ENCODE measurements at regions not wholly inside any gene's neighbourhood (a gene's known extent, or its start where the extent isn't known, plus 50 kb on each side); places are given as distances from the start of the nearest gene placed in this dataset.

- H3K27me3 ChIP-seq (ENCODE audit: control insufficient read depth in 1 of 2, insufficient read depth in 2 of 2, low read length in 2 of 2), result peaks cover 0 to 2% of the 10 kb centered on the region in 2 donors
- H3K4me1 ChIP-seq (ENCODE audit: control insufficient read depth in 1 of 2, insufficient read depth in 2 of 2, low read length in 2 of 2), result peaks cover 2 to 5% of the 10 kb centered on the region in 2 donors
- H3K27ac ChIP-seq (ENCODE audit: low read depth, low read length), result no peak overlapping the region
- no peak overlapping the region for H3K9ac ChIP-seq (ENCODE audit: low read depth in 1 of 2, low read length in 2 of 2)
- H3K36me3 ChIP-seq (ENCODE audit: control insufficient read depth in 1 of 2, insufficient read depth in 2 of 2, low read length in 2 of 2), result peaks cover 0 to 2% of the 10 kb centered on the region in 2 donors
- H3K9me3 ChIP-seq (ENCODE audit: control insufficient read depth in 1 of 2, low read length in 2 of 2), result peaks cover 0 to 3% of the 10 kb centered on the region in 2 donors
- no peak overlapping the region for H3K4me3 ChIP-seq (ENCODE audit: low read depth in 1 of 2, low read length in 2 of 2)
Measured at GRCh38 chr16:89027281-89027680, 50.3 kb upstream of the CBFA2T3 start.

- H3K4me3 ChIP-seq (ENCODE audit: low read depth in 1 of 2, low read length in 2 of 2), result peak overlapping the region; percentile 29 to 45
- H3K9ac ChIP-seq (ENCODE audit: low read depth in 1 of 2, low read length in 2 of 2), result no peak overlapping the region
- H3K4me1 ChIP-seq (ENCODE audit: control insufficient read depth in 1 of 2, insufficient read depth in 2 of 2, low read length in 2 of 2), result peaks cover 6 to 8% of the 10 kb centered on the region in 2 donors
- H3K9me3 ChIP-seq (ENCODE audit: control insufficient read depth in 1 of 2, low read length in 2 of 2), result no peaks in the 10 kb centered on the region
- H3K27ac ChIP-seq (ENCODE audit: low read depth, low read length), result no peak overlapping the region
- no peaks in the 10 kb centered on the region for H3K36me3 ChIP-seq (ENCODE audit: control insufficient read depth in 1 of 2, insufficient read depth in 2 of 2, low read length in 2 of 2)
- H3K27me3 ChIP-seq (ENCODE audit: control insufficient read depth in 1 of 2, insufficient read depth in 2 of 2, low read length in 2 of 2), result peaks cover 0 to 7% of the 10 kb centered on the region in 2 donors
Measured at GRCh38 chr16:89031715-89032659, 55.0 kb upstream of the CBFA2T3 start.

DNA sequence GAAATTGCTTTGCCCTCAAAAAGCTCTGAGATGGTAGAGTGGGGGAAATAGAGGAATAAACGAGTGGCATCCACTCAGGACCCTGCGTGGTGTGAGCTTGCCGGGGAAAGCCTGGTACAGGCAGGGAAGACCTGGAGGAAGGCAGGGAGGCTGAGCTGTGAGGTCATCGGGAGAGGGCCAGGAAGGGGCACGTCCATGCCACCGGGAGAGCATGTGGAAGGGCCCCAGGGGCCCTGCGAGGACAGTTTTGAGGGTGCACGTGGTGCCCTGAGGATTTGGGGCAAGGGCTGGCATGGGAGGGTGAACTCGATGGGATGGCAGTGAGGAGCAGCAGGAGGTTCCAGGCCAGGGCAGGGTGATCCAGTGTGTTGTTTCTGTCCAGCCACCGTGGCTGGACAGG is 56.3 kb upstream of the CBFA2T3 start:
- Histone ChIP-seq H3K27ac (ENCODE audit: low read depth, low read length) (no peak overlapping the region), H3K4me3 (ENCODE audit: low read depth in 1 of 2, low read length in 2 of 2) (no peak overlapping the region), H3K9ac (ENCODE audit: low read depth in 1 of 2, low read length in 2 of 2) (no peak overlapping the region), H3K4me1 (ENCODE audit: control insufficient read depth in 1 of 2, insufficient read depth in 2 of 2, low read length in 2 of 2) (peaks cover 6 to 8% of the 10 kb centered on the region in 2 donors), H3K36me3 (ENCODE audit: control insufficient read depth in 1 of 2, insufficient read depth in 2 of 2, low read length in 2 of 2) (no peaks in the 10 kb centered on the region), H3K9me3 (ENCODE audit: control insufficient read depth in 1 of 2, low read length in 2 of 2) (no peaks in the 10 kb centered on the region), H3K27me3 (ENCODE audit: control insufficient read depth in 1 of 2, insufficient read depth in 2 of 2, low read length in 2 of 2) (peaks cover 0 to 11% of the 10 kb centered on the region in 2 donors)

DNA sequence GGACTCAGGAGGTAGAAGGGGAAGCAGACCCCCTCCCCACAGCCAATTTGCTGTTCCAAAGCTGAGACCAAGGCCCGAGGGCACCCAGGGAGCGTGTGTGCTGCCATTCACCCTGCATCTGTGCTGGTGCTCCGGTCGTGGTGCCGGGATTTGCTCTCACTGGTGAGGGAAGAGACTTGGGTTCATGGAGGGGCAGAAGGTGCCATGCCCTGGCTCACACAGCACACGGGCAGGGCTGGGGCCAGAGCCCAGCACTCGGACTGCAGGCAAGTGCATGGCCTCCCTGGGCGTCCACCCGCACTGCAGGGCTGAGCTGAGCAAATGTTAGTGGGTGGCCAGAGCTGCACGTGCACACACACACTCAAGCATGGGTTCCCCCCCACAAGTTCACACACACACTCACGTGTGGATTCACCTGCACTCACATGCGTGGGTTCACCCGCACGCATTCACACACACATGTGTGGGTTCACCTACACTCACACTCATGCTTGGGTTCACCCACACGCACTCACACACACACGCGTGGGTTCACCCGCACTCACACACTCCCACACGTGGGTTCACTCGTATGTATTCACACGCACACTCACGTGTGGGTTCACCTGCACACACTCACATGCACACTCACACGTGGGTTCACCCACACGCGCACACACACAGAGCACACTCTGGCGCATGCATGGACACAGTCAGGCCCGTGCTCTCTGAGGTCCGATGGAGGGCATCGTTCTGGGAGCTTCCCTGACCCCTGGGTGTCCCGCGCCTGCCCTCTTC is 57.0 kb upstream of the CBFA2T3 start:
- no peak overlapping the region for H3K9ac ChIP-seq (ENCODE audit: low read depth in 1 of 2, low read length in 2 of 2)
- H3K4me1 ChIP-seq (ENCODE audit: control insufficient read depth in 1 of 2, insufficient read depth in 2 of 2, low read length in 2 of 2), result peaks cover 6 to 8% of the 10 kb centered on the region in 2 donors
- H3K27ac ChIP-seq (ENCODE audit: low read depth, low read length), result no peak overlapping the region
- no peaks in the 10 kb centered on the region for H3K9me3 ChIP-seq (ENCODE audit: control insufficient read depth in 1 of 2, low read length in 2 of 2)
- H3K27me3 ChIP-seq (ENCODE audit: control insufficient read depth in 1 of 2, insufficient read depth in 2 of 2, low read length in 2 of 2), result peaks cover 0 to 16% of the 10 kb centered on the region in 2 donors
- no peak overlapping the region for H3K4me3 ChIP-seq (ENCODE audit: low read depth in 1 of 2, low read length in 2 of 2)
- no peaks in the 10 kb centered on the region for H3K36me3 ChIP-seq (ENCODE audit: control insufficient read depth in 1 of 2, insufficient read depth in 2 of 2, low read length in 2 of 2)

DNA sequence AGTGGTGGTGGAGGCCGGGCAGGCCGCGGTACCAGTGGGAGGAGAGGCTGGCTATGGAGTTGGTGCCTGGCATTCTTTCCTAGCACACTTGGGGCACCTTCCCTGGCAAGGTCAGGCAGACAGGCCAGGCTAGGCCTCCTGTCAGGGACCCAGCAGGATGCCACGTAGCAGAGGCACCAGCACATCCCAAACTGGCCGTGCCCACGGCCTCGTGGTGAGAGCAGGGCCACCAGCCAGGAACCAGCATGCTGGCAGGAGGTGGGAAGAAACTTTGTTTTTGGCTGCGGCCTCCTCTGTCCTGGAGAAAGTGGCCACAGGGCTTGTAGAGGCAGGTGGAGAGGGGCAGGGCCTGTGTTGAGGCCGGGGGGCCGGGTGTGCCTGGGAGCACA is 57.6 kb upstream of the CBFA2T3 start:
- peaks cover 0 to 20% of the 10 kb centered on the region in 2 donors for H3K27me3 ChIP-seq (ENCODE audit: control insufficient read depth in 1 of 2, insufficient read depth in 2 of 2, low read length in 2 of 2)
- H3K9ac ChIP-seq (ENCODE audit: low read depth in 1 of 2, low read length in 2 of 2), result no peak overlapping the region

DNA sequence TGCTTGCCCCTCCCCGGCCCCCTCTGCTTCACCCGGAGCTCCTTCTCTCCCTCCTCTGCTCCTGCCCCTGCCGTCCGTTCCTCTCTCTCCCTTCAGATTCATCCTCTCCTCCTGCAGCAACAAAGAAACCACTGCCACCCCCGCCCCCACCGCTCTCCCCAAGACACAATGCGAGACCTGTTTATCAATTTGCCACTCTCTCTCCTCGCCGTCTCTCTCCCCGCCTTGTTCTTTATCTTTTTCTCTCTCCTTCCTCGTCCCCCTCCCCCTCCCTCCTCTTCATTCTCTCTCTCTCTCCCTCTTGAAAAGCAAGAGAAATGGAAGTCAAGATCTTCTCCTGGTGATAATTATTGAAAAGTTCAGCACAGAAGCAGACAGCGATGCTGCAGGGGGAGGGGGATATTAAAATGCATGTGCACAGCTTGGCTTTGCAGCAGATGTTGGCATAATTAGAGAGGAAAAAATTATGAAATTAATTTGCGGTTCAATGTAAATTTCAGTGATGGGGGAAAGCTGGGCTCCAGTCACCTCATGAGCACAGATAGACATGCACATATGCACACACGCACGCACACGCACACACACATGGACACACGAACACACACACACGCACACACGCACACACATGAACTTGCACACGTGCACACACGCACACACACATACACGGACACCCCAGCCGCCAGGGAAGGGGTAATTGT is 58.1 kb upstream of the CBFA2T3 start:
- Histone ChIP-seq H3K4me1 (ENCODE audit: control insufficient read depth in 1 of 2, insufficient read depth in 2 of 2, low read length in 2 of 2) (peaks cover 6 to 8% of the 10 kb centered on the region in 2 donors), H3K4me3 (ENCODE audit: low read depth in 1 of 2, low read length in 2 of 2) (no peak overlapping the region), H3K27me3 (ENCODE audit: control insufficient read depth in 1 of 2, insufficient read depth in 2 of 2, low read length in 2 of 2) (peaks cover 0 to 20% of the 10 kb centered on the region in 2 donors)

More for the DNA sequence above, 57.6 kb upstream of the CBFA2T3 start:
- no peak overlapping the region for H3K27ac ChIP-seq (ENCODE audit: low read depth, low read length)
- no peaks in the 10 kb centered on the region for H3K9me3 ChIP-seq (ENCODE audit: control insufficient read depth in 1 of 2, low read length in 2 of 2)
- no peaks in the 10 kb centered on the region for H3K36me3 ChIP-seq (ENCODE audit: control insufficient read depth in 1 of 2, insufficient read depth in 2 of 2, low read length in 2 of 2)
- H3K4me1 ChIP-seq (ENCODE audit: control insufficient read depth in 1 of 2, insufficient read depth in 2 of 2, low read length in 2 of 2), result peaks cover 6 to 8% of the 10 kb centered on the region in 2 donors
- H3K4me3 ChIP-seq (ENCODE audit: low read depth in 1 of 2, low read length in 2 of 2), result no peak overlapping the region

DNA sequence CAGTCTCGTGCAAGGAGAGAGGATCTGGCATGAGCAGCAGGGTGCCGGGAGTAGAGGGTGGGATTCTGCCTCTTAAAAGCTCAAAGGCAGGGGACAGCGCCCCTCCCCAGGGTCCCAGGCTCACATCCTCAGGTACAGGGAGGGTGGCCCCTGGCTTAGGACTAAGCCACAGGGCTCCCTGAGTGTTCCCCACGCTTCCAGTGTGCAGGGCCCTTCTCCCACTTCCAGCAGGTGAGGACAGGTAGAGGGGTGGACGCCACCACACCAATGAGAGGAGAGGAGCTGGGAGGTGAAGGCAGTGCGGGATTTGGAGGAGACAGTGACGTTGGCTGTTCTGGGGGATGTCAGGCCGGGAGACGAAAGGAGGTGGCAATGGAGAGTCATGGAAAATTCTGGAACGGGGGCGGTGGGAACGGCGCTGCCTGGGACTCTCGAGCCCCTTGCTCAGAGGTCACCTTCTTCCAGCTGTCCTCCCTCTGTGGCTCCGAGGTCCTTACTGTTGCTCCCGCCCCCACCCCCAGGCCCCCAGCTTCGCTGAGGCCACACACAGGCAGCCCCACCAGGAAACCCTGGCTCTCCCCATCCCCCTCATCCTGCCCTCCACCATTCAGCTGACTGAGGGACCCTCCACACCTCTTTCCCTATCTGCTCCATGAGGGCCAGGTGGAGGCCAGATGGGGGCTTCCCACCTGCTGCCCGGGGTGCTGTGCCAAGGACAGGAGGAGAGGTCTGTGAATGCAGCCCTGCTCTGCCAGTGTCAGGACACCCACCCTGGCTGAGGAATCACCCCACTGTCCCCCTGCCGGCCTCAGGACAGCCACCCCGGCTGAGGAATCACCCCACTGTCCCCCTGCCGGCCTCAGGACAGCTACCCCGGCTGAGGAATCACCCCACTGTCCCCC is 57.7 kb upstream of the ACSF3 start:
- Histone ChIP-seq H3K9ac (ENCODE audit: low read depth in 1 of 2, low read length in 2 of 2) (no peak overlapping the region), H3K27ac (ENCODE audit: low read depth, low read length) (no peak overlapping the region), H3K4me3 (ENCODE audit: low read depth in 1 of 2, low read length in 2 of 2) (no peak overlapping the region), H3K4me1 (ENCODE audit: control insufficient read depth in 1 of 2, insufficient read depth in 2 of 2, low read length in 2 of 2) (peaks cover 6 to 8% of the 10 kb centered on the region in 2 donors), H3K9me3 (ENCODE audit: control insufficient read depth in 1 of 2, low read length in 2 of 2) (no peaks in the 10 kb centered on the region), H3K36me3 (ENCODE audit: control insufficient read depth in 1 of 2, insufficient read depth in 2 of 2, low read length in 2 of 2) (no peaks in the 10 kb centered on the region), H3K27me3 (ENCODE audit: control insufficient read depth in 1 of 2, insufficient read depth in 2 of 2, low read length in 2 of 2) (peaks cover 0 to 20% of the 10 kb centered on the region in 2 donors)

More for the DNA sequence above, 58.1 kb upstream of the CBFA2T3 start:
- Histone ChIP-seq H3K9me3 (ENCODE audit: control insufficient read depth in 1 of 2, low read length in 2 of 2) (no peaks in the 10 kb centered on the region), H3K9ac (ENCODE audit: low read depth in 1 of 2, low read length in 2 of 2) (no peak overlapping the region), H3K27ac (ENCODE audit: low read depth, low read length) (no peak overlapping the region), H3K36me3 (ENCODE audit: control insufficient read depth in 1 of 2, insufficient read depth in 2 of 2, low read length in 2 of 2) (no peaks in the 10 kb centered on the region)

DNA sequence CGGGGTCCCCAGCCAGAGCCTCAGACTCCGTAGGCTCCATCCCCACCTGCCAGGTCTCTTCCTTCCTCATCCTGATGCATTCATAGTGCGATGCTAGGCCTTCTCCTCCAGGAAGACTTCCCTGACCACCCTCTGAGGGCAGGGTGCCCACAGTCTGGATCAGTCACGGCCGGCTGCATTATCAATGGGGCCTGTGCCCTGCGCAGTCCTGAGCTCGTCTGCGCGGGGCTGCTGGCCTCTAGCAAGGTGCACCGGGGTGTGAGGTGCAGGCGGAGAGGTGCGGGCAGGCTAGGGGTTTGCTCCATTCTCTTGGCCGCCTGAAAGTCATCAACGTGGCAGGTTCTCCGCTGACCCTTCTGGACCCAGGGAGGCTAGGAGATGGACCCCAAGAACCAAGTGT is 56.9 kb upstream of the ACSF3 start:
- Histone ChIP-seq H3K9me3 (ENCODE audit: control insufficient read depth in 1 of 2, low read length in 2 of 2) (no peaks in the 10 kb centered on the region), H3K4me1 (ENCODE audit: control insufficient read depth in 1 of 2, insufficient read depth in 2 of 2, low read length in 2 of 2) (peaks cover 6 to 7% of the 10 kb centered on the region in 2 donors), H3K4me3 (ENCODE audit: low read depth in 1 of 2, low read length in 2 of 2) (no peak overlapping the region), H3K36me3 (ENCODE audit: control insufficient read depth in 1 of 2, insufficient read depth in 2 of 2, low read length in 2 of 2) (no peaks in the 10 kb centered on the region), H3K27ac (ENCODE audit: low read depth, low read length) (no peak overlapping the region), H3K27me3 (ENCODE audit: control insufficient read depth in 1 of 2, insufficient read depth in 2 of 2, low read length in 2 of 2) (peaks cover 0 to 20% of the 10 kb centered on the region in 2 donors), H3K9ac (ENCODE audit: low read depth in 1 of 2, low read length in 2 of 2) (no peak overlapping the region)
